GM19035 (cell line): ENCODE measurements at regions not wholly inside any gene's neighbourhood (a gene's known extent, or its start where the extent isn't known, plus 50 kb on each side); places are given as distances from the start of the nearest gene placed in this dataset.
"Not testable (repeated sequence)": the region's sequence is repeated elsewhere in the genome, so short reads cannot be mapped to it uniquely, and the experiment has no call there.

ENCODE experiments used
- ATAC-seq: cut with Tn5 transposase; IDR thresholded peaks from one replicate; pipeline ENCODE4 v1.9.1; 2021; ENCODE audit not compliant: unreplicated experiment

DNA sequence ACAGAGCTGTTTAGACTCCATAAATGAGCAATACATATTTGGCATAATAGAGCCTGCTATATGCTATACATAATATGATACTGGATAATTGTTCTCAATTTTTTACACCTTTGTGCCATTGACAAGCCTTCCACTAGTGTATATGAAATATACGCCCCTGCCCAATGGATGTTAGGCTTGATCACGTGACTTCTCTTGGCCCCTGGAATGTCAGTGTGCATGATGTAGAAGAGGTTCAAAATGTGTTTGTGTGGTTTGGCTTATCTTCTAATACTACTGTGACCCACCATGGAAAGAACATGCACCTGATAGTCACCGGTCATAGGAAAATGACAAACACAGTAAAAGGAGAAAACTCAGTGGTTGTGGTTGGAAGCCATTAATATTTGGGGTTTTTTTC is 479.4 kb downstream of the PCDH20 start:
- no peak for ATAC-seq

DNA sequence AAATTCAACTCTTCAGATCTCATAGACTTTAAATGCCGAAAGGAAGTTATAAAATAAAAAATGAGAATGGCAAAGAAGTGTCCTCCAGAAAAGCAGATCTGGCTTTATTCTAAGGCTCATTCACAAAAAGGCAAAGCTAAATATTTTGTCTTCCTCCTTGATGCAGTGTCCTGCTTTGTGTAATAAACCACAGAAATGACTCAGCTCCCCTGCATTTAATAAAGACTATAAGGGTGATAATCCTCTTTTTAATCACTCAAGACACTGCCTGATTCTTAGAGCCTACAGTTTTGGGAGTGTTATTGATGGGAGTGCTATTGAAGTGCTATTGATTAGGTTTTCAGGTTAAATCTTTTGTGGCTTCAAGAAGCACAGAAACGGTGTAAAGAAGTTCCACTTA is 482.0 kb downstream of the PCDH20 start:
- no peak for ATAC-seq

DNA sequence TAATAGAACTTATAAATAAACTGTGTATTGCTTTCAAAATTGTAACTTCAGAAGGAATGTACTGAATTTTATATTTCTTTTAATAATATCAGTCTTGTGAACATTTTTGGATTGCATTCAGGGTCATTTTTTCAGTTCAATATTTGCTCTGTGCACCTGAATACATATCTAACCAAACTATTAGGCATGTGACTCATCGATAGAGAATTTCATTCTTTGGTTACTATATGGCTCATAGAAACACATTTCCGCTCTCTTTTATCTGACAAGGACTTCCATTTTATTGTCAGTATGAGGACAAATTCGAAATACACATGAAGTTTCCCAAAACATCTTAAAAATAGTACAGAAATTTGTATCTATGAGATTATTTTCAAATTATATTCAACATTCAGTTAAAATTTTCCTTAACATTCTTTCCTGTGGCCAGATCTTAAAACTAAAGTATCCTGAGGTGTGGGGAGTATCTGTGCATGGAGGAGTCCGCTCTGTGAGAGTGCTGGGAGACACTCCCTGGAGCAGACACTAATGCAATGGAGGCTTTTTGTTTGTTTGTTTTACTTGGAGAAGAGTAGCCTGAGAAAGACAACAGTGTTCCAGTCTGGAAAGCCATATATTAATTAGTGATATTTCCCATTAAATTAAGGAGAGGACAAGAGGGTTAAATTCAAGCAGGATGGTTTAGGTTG is 483.6 kb downstream of the PCDH20 start:
- ATAC-seq, result no peak

DNA sequence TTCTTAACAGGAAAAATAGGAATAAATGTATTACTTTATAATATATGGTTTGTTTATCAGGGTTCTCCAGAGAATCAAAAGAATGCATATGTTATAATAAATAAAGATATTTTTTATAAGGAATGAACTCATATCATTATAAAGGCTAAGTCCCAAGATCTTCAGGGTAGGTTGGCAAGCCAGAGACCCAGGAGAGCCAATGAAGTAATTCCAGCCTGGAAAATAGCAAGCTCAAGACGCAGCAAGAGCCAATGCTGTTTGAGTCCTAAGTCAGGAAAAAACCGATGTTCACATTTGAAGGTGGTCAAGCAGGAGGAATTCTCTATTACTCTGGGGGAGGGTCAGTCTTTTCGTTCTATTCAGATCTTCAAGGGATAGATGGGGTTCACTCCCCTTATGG is 490.0 kb downstream of the PCDH20 start:
- no peak for ATAC-seq

DNA sequence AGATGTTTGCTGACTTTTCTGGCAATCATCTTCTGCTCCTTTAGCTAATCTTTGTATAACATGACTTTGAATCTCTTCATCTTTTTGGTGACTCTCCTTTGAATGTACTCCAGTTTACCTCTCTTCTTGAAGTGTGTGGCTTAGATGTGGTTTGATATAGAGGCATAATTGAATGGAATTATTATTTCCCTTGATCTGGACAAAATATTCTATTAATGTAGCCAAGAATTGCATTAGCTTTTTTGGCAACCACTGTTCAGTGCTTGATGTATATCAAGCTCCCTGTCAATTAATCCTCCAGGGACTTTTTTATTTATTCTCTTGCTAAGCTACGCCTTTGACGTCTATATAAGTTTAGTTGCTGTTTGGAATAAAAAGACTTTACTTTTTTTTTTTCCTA is 490.8 kb downstream of the PCDH20 start:
- ATAC-seq, result no peak

DNA sequence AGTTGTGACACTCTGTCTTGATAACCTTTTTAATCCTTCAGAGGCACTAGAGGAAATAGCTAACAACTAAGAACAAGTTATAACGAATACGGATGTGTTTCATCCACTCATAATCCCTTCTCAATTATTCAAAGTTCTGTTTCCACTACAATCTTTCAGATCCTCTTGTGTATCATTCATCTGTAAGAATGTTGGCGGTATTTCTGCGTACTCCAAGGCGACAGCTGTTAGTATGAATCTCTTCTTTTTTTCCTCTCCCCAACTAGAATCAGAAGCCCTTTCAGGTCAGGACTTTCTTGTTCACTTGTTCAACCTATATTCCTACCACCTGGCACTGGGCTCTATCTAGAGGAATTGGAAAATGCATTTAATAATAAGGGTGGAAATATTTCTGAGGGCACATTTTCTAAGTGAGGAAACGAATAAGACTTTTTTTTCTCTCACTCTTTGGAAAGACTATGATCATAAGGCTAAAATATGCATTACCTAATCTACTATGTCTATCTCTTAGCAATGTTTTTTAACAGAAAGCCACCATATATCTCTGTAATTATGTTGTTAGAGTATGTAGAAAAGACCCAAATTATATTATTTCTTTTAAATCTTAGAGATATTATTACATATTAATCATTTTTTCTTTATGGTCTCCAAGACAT is 492.9 kb downstream of the PCDH20 start:
- ATAC-seq, result no peak

DNA sequence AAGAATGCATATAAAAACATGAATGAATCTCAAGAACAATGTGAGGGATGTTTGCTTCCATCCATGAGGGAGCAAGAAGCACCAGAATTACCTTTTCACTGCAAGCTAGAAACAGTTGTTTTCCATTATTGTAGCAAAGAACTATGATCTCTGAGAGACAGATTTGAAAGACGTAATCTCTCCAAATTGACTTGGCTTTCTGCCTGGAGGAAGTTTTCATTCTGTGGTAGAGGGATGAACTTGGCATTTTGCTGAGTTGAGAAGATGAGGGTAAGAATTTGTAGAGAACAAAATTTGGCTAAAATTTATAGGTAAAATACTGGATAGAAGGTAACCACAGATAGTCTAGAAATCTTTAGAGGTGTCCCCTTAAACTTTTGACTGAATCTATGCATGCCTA is 496.8 kb downstream of the TDRD3 start:
- ATAC-seq, result no peak

DNA sequence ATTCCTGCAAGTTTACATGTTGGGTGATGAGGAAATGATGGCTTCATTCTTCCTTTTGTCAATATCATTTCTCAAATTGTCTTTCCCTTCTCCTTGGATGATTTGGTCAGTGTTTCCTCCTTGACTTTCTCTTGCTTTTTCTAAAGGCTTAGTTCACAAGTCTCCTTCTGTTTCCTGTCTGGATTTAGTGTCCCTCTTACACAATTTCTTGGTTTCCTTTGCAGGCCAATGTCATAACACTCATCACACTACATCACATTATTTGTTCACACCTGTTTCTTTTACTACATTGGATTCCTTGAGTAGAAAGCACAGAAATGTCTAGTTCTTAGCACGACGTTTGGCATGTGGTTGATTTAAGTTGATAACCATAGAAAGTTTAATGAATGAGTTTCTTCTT is 490.7 kb downstream of the TDRD3 start:
- no peak for ATAC-seq

DNA sequence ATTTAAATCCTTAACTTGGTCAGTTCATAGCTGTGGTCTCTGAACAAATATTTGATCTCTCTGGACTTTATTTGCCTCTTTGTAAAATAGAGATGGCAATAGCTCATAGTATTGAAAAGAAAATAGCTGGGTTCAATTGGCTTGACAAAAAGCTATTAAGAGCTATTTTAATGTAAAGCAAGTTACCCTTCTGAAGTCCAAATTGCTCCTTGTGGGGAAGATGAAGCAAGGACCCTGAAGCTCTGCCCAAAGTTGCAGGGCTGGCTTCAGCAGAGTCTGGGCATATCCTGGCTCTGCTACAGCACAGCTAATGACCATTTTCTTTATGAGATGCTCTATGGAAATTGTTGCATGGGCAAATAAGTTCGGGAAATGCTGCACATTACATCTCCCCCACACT is 484.5 kb downstream of the TDRD3 start:
- no peak for ATAC-seq

DNA sequence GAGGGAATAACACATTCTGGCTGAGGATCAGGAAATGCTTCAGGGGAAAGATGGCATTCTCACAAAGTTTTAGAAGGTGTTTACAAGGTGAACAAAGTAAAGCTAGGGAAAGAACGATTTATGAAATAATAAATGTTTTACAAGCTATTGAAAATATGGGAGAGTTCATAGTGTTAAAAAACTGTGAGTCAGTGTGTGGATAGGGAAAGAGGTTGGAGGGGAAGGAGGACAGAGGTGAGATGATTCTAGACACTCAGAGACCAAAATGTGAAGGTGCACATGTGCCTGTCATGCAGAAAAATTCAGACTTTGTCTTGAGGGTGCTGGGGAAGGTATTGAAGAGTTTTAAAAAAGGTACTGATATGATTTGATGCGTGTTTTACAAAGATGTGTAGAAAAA is 476.1 kb downstream of the TDRD3 start:
- ATAC-seq, result no peak

DNA sequence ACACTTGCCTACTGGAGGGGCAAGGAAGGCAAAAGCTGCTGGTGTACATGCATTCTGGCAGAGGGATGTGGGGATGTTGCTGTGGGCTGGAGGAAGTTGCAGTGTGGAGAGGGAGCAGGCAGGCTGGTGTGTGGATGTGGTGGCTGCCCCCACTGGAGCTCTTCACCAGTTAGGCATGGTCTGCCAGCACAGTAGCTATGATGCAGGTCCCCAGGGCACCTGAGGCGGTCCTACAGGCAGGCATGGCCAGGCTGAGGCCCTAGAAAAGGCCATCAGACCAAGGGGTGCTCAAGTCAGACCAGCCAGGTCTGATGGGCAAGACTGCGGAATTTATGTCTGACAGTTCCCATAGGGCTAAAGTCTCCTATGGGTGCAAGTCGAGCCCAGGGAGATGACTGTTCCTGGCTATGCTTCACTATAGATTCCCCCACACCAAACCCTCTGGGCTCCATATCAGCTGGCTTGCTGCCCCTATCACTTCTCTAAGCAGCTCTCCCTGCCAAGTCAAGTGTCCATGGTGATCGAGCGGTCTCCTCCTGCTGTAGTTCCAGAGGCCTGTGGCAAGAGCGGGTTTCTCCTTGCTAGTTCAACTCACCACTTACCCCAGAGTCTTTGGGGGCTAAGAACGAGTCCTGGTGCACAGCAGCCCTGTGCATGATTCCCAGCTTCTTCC is 473.1 kb downstream of the TDRD3 start:
- ATAC-seq, result no peak

DNA sequence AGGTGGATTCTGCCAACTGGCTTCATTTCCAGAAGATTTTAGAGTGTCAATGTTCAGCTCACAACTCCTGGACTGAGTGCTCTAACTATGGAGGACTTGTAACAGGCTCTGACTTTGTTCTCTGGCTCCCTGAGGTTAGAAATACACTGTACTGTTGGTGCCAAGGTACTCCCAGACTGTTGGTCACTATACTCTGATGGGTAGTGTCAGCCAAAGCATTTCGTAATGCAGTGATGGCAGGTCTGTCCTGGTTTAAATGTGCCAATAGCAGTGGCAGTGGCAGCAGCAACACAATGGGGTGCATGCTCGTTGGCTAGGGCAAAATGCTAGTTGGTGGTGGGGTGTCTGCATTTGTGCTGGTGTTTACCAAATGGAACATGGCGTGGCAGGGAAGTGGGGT is 472.2 kb downstream of the TDRD3 start:
- no peak for ATAC-seq

DNA sequence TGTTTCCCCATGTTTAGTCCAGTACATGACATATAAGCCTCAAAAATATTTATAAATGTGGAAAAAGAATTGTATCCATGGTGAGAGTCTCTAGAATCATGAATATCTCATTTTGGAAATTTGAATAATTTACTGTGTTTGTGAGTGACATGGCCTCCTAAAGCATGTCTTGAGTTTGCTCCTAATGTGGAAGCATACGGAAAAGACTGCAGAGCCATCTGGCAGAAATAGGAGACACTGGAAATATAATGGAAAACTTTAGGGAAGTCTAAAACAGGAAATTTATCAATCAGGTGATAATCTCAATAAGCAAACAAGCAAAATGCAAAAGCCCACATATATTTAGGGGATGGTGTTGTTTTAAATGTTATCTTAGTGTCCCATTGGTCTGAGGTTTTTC is 465.0 kb downstream of the TDRD3 start:
- ATAC-seq, result no peak

DNA sequence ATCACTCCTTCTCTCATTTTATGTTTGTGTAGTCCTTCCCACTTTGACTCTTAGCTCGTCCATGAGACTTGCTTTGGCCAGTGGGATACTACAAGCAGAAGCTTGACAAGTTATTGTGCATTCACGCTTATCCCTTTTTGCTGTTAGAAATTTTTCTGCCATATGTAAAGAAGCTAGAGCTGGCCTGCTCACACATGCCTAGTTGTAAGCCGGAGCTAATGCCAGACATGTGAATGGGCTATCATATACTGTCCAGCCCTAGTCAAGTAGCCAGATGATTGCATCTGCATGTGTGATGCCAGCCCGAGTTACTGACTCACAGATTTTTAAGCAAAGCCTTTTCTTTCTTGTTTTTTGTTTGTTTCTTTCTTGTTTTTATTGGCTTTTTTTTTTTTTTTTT is 460.7 kb downstream of the TDRD3 start:
- no peak for ATAC-seq

DNA sequence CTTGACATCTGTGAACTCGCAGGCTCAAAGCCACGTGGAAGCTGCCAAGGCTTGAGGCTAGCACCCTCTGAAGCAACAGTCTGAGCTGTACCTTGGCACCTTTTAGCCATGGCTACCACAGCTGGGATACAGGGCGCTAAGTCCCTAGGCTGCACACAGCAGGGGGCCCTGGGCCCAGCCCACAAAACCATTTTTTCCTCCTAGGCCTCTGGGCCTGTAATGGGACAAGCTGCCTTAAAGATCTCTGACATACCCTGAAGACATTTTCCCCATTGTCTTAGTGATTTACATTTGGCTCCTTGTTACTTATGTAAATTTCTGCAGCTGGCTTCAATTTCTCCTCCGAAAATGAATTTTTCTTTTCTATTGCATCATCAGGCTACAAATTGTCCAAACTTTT is 455.9 kb downstream of the TDRD3 start:
- no peak for ATAC-seq

DNA sequence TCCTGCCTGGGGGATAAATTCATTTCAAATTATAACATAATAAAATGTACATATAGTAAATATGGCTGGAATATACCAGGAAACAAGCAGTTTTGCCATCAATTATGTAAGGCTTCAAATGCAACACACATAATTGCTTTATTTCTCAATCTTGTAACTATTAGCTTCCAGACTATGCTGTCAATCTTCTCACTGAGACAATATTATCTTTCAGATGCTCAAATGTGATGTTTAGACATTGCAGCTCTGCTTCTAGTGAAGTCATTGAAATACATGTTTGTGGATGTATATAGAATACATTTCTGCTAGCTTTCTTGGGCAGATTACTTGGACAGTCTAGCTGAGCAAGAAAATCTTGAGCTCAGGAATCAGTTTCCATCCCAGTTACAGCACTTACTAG is 454.4 kb downstream of the TDRD3 start:
- ATAC-seq, result no peak

DNA sequence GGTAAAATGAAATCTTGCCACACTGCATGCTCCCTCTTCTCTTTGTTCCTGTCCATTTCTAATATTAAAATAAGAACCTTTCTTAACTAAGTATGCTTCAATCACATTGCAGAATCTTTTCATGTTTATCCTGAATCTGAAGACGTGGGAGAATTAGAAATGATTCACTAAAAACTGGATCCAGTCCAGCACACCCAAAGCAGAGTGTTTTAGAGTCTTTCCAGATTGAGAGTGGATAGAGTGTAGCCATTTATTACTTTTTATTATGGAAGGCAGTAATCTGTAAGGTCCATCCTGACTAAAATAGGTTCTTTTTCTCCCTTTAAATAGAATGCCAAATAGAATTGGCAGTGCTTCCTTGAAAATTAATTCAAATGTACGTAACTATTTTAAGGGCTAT is 453.5 kb downstream of the TDRD3 start:
- no peak for ATAC-seq

DNA sequence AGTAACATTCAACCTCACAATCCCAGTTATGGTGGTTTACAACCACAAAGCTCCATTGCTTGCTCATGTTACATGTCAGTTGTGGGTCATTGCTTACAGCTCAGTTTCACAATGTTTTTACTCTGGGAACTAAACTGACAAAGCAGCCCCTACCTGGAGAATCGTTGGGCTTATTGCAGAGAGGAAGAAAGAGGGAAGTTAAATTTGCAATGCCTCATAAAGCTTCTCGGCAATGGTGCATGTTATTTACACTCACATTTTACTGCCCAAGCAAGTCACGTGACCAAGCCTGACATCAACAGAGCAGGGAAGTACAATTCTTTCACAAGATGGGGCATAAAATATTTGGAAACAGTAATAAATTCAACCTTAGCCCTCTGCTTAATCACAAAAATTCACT is 441.6 kb downstream of the TDRD3 start:
- no peak for ATAC-seq

DNA sequence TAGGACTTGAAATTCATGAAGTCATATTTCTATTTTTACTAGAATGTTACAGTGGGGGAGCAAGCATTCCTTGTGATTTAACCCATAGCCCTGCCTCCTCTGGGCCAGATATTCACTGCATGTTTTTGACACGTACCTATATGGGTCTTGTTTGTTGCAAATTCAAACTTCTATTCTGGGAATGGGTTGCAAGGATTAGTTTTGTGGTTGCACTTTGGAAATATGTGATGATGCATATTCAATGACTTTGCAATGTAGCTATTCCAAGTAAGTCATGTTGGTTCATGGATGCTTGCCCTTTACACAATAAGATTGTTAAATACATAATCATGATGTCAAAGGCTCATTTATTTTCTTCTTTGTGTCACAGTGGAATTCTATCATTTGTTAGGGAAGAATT is 440.8 kb downstream of the TDRD3 start:
- ATAC-seq, result no peak

DNA sequence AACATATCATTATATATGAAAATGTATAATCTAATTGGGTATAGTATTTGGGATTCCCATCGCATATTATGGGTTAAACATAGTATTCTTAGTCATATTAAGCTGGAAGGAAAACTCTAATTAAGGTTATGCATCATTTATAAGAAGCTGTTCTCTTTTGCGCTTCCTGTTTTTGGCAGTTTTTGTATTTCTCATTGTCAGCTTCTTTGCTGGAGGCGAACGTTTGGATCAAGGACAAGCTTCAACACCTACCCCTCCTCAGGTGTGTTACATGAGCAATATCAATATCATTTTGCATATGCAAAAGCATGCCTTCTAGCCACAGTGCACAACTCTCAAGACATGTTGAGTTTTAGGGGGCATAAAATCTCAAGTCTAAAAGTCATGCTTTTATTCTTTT is 439.8 kb downstream of the TDRD3 start:
- ATAC-seq, result no peak

DNA sequence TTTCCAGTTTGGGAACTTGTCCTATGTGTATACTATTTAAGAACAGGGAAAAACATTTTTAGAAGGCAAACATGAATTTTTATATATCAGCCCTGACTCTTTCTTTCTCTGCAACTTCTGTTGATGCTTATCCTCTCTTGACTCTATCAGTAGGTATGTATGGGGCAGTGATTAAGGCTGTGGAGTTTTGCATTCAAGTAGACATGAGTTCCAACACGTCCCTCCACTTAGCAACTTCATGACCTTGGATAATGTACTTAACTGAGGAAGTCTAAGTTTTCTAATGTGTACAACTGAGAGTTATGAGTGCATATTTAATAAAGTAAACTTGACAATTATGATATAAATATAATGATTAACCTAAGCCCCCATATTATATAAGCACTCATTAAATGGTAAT is 414.6 kb downstream of the TDRD3 start:
- ATAC-seq, result no peak

DNA sequence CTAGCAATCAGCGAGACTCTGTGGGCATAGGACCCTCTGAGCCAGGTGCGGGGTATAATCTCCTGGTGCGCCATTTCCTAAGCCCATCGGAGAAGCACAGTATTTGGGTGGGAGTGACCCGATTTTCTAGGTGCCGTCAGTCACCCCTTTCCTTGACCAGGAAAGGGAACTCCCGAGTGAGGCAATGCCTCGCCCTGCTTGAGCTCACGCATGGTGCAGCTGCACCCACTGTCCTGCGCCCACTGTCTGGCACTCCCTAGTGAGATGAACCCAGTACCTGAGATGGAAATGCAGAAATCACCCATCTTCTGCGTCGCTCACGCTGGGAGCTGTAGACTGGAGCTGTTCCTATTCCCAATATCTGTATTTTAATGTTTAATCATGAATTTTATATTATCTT is 408.6 kb downstream of the TDRD3 start:
- not testable (repeated sequence) for ATAC-seq

DNA sequence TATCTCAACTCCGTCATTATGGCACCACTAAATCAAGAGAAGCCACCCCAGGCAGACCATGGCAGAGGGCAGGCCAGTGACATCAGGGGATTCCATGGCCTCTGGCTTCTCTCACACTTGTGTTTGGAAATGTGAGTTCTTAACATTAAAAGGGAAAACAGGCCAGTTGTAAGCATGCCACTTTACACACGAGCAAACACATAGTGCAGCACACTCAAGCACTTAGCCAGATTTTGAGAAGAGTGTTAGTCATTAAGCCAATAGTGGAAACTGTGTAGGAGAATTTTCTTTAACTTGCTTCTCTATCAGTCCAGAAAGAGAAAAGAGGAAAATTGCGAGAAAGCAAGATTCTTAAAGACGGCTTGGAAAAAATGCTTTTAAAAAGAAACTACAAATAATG is 401.5 kb downstream of the TDRD3 start:
- no peak for ATAC-seq
